ENCODE measurements at regions not wholly inside any gene's neighbourhood (a gene's known extent, or its start where the extent isn't known, plus 50 kb on each side); places are given as distances from the start of the nearest gene placed in this dataset.
"Not testable (repeated sequence)": the region's sequence is repeated elsewhere in the genome, so short reads cannot be mapped to it uniquely, and the experiment has no call there.

- no peak for DNase-seq (ENCODE audit: low read depth)
These were observed 882.9 kb upstream of the ZEB2 start for GRCh38 chr2:145402706-145403277.

- DNase-seq (ENCODE audit: low read depth) = no peak
These were observed 879.2 kb upstream of the ZEB2 start for GRCh38 chr2:145399131-145399530.

- no peak for DNase-seq (ENCODE audit: low read depth)
These were observed 874.3 kb upstream of the ZEB2 start for GRCh38 chr2:145394181-145394580.

- DNase-seq (ENCODE audit: low read depth) = no peak
These were observed 867.1 kb upstream of the ZEB2 start for GRCh38 chr2:145386973-145387372.

- DNase-seq (ENCODE audit: low read depth) = no peak
These were observed 864.0 kb upstream of the ZEB2 start for GRCh38 chr2:145383961-145384360.

- DNase-seq (ENCODE audit: low read depth) = peak; percentile 52
These were observed 860.6 kb upstream of the ZEB2 start for GRCh38 chr2:145380436-145381017.

- DNase-seq (ENCODE audit: low read depth) = no peak
These were observed 860.0 kb upstream of the ZEB2 start for GRCh38 chr2:145379934-145380333.

GRCh38 chr2:145374165-145374564 lies 854.2 kb upstream of the ZEB2 start:
- no peak for DNase-seq (ENCODE audit: low read depth)

- DNase-seq (ENCODE audit: low read depth) = not testable (repeated sequence)
These were observed 847.4 kb upstream of the ZEB2 start for GRCh38 chr2:145367334-145367733.

GRCh38 chr2:145366341-145366740 lies 846.4 kb upstream of the ZEB2 start:
- no peak for DNase-seq (ENCODE audit: low read depth)

GRCh38 chr2:145360129-145360790 lies 840.3 kb upstream of the ZEB2 start:
- no peak for DNase-seq (ENCODE audit: low read depth)

- DNase-seq (ENCODE audit: low read depth) = no peak
These were observed 839.6 kb upstream of the ZEB2 start for GRCh38 chr2:145359561-145359960.

- DNase-seq (ENCODE audit: low read depth) = no peak
These were observed 836.1 kb upstream of the ZEB2 start for GRCh38 chr2:145356056-145356455.

GRCh38 chr2:145352484-145352883 lies 832.6 kb upstream of the ZEB2 start:
- no peak for DNase-seq (ENCODE audit: low read depth)

- no peak for DNase-seq (ENCODE audit: low read depth)
These were observed 832.0 kb upstream of the ZEB2 start for GRCh38 chr2:145351864-145352425.

- DNase-seq (ENCODE audit: low read depth) = peak; percentile 50
These were observed 830.1 kb upstream of the ZEB2 start for GRCh38 chr2:145350011-145350410.

- no peak for DNase-seq (ENCODE audit: low read depth)
These were observed 824.3 kb upstream of the ZEB2 start for GRCh38 chr2:145344076-145344724.

GRCh38 chr2:145343287-145343686 lies 823.4 kb upstream of the ZEB2 start:
- DNase-seq (ENCODE audit: low read depth) = no peak

GRCh38 chr2:145341536-145341935 lies 821.6 kb upstream of the ZEB2 start:
- no peak for DNase-seq (ENCODE audit: low read depth)

GRCh38 chr2:145339646-145340045 lies 819.7 kb upstream of the ZEB2 start:
- DNase-seq (ENCODE audit: low read depth) = no peak

GRCh38 chr2:145332210-145332898 lies 812.4 kb upstream of the ZEB2 start:
- no peak for DNase-seq (ENCODE audit: low read depth)

GRCh38 chr2:145329971-145330370 lies 810.1 kb upstream of the ZEB2 start:
- no peak for DNase-seq (ENCODE audit: low read depth)

Data from non-pigmented ciliary epithelial cell (primary cell).